ENCODE measurements at regions not wholly inside any gene's neighbourhood (a gene's known extent, or its start where the extent isn't known, plus 50 kb on each side); places are given as distances from the start of the nearest gene placed in this dataset.

DNA sequence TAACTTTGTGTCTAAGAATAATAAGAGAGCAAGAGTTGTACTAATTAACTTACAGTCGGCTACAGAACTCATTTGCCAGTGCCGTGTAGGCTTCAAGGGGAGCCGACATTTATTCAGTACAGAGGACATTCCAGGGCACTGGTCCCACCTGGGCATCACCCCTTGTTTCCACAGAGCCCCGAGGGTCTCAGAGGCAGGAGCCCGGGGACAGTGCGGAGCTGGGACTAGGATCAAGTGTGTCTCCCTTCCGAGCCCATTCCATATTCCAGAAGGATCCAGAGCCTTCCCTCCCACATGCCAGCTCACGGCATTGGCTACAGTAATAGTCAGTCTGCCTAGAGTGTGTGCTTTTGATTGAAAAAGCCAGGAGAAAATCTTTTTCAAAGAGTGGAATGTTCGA lies 71.5 kb upstream of the CTDP1 start:
- 74% methylated on average over 9 of the region's 9 CpGs for WGBS
- peak in 1 of 2 donors; percentile 43 for DNase-seq (ENCODE audit: low spot score in 2 of 2)
- TF ChIP-seq POLR2AphosphoS5 (IDR thresholded peaks at IDR 0.05) (no peak), EP300 (IDR thresholded peaks at IDR 0.05) (no peak), POLR2A (IDR thresholded peaks at IDR 0.05) (no peak)
- TF ChIP-seq, protein P1, sequence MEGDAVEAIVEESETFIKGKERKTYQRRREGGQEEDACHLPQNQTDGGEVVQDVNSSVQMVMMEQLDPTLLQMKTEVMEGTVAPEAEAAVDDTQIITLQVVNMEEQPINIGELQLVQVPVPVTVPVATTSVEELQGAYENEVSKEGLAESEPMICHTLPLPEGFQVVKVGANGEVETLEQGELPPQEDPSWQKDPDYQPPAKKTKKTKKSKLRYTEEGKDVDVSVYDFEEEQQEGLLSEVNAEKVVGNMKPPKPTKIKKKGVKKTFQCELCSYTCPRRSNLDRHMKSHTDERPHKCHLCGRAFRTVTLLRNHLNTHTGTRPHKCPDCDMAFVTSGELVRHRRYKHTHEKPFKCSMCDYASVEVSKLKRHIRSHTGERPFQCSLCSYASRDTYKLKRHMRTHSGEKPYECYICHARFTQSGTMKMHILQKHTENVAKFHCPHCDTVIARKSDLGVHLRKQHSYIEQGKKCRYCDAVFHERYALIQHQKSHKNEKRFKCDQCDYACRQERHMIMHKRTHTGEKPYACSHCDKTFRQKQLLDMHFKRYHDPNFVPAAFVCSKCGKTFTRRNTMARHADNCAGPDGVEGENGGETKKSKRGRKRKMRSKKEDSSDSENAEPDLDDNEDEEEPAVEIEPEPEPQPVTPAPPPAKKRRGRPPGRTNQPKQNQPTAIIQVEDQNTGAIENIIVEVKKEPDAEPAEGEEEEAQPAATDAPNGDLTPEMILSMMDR (IDR thresholded peaks at IDR 0.05) = no peak
- no peaks in the 10 kb centered on the region for H3K9me3 ChIP-seq
- H3K36me3 ChIP-seq = no peaks in the 10 kb centered on the region
- H3K27me3 ChIP-seq = peaks cover 8% of the 10 kb centered on the region
- H3K4me1 ChIP-seq = peaks cover 25% of the 10 kb centered on the region
- H3K27ac ChIP-seq = no peak overlapping the region
- H3K4me3 ChIP-seq = no peak overlapping the region

DNA sequence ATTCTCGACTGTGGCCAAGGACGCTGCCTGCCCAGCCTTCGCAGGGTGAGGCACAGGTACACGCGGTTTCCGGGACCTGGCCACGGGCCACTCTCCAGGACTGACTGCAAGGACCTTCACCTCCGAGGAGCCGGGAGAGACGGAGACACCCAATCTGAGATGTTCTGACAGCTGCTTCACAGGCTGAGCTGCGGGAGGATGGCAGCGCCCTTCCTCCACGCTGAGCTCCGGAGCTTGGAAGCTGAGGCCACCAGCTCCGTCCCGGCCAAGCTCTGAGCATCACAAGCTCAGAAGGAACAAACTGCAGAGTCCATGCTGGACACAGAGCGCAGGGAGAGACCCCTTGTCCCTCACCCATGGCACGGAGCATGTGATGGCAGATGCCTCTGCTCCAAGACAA lies 71.1 kb upstream of the CTDP1 start:
- peaks cover 29% of the 10 kb centered on the region for H3K4me1 ChIP-seq
- H3K9me3 ChIP-seq = no peaks in the 10 kb centered on the region
- 83% methylated on average over 5 of the region's 18 CpGs for WGBS
- no peaks in the 10 kb centered on the region for H3K36me3 ChIP-seq
- DNase-seq (ENCODE audit: low spot score in 2 of 2) = peak in 1 of 2 donors; percentile 48
- peaks cover 4% of the 10 kb centered on the region for H3K27me3 ChIP-seq
- TF ChIP-seq EP300 (IDR thresholded peaks at IDR 0.05) (no peak), POLR2AphosphoS5 (IDR thresholded peaks at IDR 0.05) (no peak), POLR2A (IDR thresholded peaks at IDR 0.05) (no peak)
- TF ChIP-seq, protein P1 (IDR thresholded peaks at IDR 0.05) = no peak
- H3K27ac ChIP-seq = no peak overlapping the region
- H3K4me3 ChIP-seq = no peak overlapping the region

DNA sequence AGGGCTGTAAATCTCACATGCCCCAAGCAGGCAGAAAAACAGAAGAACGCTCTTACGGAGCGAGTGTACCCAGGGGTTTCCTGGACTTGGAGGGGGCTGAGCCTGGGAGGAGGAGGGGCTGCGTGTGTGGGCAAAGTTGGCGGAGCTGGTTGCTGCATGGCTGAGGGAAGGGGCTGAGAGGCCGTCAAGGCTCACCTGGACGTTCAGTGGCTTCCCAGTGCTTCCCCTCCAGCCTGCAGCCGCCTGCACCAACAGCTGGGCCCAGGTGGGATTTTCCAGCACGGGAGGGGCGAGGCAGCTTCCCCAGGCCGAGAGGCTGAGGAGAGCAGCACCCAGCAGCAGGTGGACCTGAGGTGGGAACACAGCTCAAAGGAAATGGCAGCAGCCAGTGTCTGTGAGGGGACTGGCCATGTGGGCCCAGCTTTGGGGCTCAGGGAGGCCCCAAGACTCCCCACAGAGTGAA lies 70.6 kb upstream of the CTDP1 start:
- Histone ChIP-seq H3K36me3 (no peaks in the 10 kb centered on the region), H3K27me3 (peaks cover 3% of the 10 kb centered on the region)
- TF ChIP-seq POLR2AphosphoS5 (IDR thresholded peaks at IDR 0.05) = no peak
- TF ChIP-seq POLR2A (IDR thresholded peaks at IDR 0.05) = no peak
- TF ChIP-seq, protein P1 (IDR thresholded peaks at IDR 0.05) = no peak
- no peak for TF ChIP-seq EP300 (IDR thresholded peaks at IDR 0.05)

DNA sequence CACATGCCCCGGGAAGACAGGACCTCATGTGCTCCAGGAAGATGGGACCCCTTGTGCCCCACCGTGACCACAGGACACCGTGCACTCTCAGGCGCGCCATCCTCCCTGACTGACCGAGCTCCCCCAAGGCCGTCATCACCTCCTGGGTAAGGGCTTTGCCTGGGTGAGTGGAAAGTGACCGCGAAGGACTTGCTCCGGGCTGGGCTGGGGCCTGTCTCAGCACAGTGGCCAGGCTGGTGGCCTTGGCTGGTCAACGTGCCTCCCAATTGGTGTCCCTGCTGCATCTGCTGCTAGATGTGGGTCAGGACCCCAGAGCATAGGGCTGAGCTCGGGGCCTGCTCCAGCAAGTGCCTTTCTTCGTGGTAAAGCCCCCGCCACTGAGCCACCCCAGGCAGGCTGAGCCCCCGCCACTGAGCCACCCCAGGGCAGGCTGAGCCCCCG lies 69.7 kb upstream of the CTDP1 start:
- peaks cover 3% of the 10 kb centered on the region for H3K27me3 ChIP-seq
- H3K9me3 ChIP-seq = no peaks in the 10 kb centered on the region
- no peaks in the 10 kb centered on the region for H3K36me3 ChIP-seq
- no peak overlapping the region for H3K27ac ChIP-seq
- 96% methylated on average over 9 of the region's 16 CpGs for WGBS
- peaks cover 29% of the 10 kb centered on the region for H3K4me1 ChIP-seq
- peak; percentile 44 to 69 for DNase-seq (ENCODE audit: low spot score in 2 of 2)
- H3K4me3 ChIP-seq = no peak overlapping the region
- TF ChIP-seq, protein P1 (IDR thresholded peaks at IDR 0.05) = no peak
- no peak for TF ChIP-seq POLR2AphosphoS5 (IDR thresholded peaks at IDR 0.05)
- TF ChIP-seq POLR2A (IDR thresholded peaks at IDR 0.05) = no peak
- no peak for TF ChIP-seq EP300 (IDR thresholded peaks at IDR 0.05)

More for the DNA sequence above, 70.6 kb upstream of the CTDP1 start:
- H3K4me1 ChIP-seq = peaks cover 29% of the 10 kb centered on the region
- H3K27ac ChIP-seq = no peak overlapping the region
- WGBS = 91% methylated on average over 11 of the region's 11 CpGs
- H3K4me3 ChIP-seq = no peak overlapping the region
- peak; percentile 53 to 64 for DNase-seq (ENCODE audit: low spot score in 2 of 2)
- no peaks in the 10 kb centered on the region for H3K9me3 ChIP-seq

DNA sequence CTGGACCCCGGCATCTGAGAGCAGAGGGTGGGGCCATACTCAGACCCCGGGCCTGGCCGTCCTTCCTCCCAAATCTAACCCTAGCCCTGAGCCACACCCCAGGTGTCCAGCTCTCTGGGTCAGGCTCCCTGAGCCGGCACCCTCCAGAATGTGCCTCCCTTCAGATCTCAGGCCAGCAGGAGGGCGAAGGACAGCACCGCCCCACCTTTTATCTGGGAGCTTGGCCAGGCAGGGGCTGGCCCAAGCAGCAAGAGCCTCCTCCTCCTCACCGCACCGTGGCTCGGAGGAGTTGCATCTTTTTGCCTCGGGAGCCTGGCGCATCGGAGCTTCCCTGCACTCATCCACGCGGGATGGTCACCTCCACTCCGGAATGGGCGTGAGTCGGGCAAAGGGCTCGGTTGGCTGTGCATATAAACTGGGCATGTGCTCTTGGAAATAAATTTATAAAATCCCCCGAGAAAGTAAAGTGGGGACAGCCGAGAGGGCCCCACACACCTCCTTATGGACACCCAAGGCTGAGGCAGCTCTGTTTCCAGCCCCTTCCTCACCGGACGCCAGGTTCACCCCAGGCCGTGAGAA lies 69.1 kb upstream of the CTDP1 start:
- no peak overlapping the region for H3K4me3 ChIP-seq
- DNase-seq (ENCODE audit: low spot score in 2 of 2) = peak; percentile 59 to 62
- TF ChIP-seq EP300 (IDR thresholded peaks at IDR 0.05) = no peak
- TF ChIP-seq POLR2AphosphoS5 (IDR thresholded peaks at IDR 0.05) = no peak
- TF ChIP-seq, protein P1 (IDR thresholded peaks at IDR 0.05) = no peak
- TF ChIP-seq POLR2A (IDR thresholded peaks at IDR 0.05) = no peak
- WGBS = 73% methylated on average over 5 of the region's 23 CpGs
- no peaks in the 10 kb centered on the region for H3K9me3 ChIP-seq
- peaks cover 26% of the 10 kb centered on the region for H3K4me1 ChIP-seq
- H3K27ac ChIP-seq = peak overlapping the region; percentile 41
- H3K27me3 ChIP-seq = peaks cover 3% of the 10 kb centered on the region
- no peaks in the 10 kb centered on the region for H3K36me3 ChIP-seq

Data from suprapubic skin (tissue), 4 donors.